NB4 (cell line): ENCODE measurements at regions not wholly inside any gene's neighbourhood (a gene's known extent, or its start where the extent isn't known, plus 50 kb on each side); places are given as distances from the start of the nearest gene placed in this dataset.

Experiments
- POLR2A ChIP-seq: IDR thresholded peaks from 2 replicates; pipeline ENCODE4 v1.6.1; 2011; ENCODE audit warnings: mild to moderate bottlenecking; ENCODE audit not compliant: insufficient read length; ENCODE audit errors: extremely low read depth
- TF ChIP-seq, protein P1 (sequence below): IDR thresholded peaks from one replicate; pipeline ENCODE4 v1.5.1; 2012; ENCODE audit warnings: low read depth, low read length

DNA sequence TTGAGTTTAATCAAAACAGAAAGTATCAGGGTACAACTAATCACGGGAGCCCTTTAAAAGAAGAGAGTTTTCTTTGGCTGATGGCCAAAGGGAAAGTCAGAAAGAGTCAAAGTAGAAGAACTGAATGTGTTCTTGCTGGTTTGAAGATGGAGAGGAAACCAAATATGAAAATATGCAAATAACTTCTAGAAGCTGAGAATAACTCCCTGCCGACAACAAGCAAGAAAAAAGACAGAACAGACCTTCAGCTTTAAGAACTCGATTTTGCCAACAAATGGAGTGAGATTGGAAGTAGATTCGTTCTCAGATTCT, 903.8 kb downstream of the STIM2 start:
- TF ChIP-seq, protein P1, sequence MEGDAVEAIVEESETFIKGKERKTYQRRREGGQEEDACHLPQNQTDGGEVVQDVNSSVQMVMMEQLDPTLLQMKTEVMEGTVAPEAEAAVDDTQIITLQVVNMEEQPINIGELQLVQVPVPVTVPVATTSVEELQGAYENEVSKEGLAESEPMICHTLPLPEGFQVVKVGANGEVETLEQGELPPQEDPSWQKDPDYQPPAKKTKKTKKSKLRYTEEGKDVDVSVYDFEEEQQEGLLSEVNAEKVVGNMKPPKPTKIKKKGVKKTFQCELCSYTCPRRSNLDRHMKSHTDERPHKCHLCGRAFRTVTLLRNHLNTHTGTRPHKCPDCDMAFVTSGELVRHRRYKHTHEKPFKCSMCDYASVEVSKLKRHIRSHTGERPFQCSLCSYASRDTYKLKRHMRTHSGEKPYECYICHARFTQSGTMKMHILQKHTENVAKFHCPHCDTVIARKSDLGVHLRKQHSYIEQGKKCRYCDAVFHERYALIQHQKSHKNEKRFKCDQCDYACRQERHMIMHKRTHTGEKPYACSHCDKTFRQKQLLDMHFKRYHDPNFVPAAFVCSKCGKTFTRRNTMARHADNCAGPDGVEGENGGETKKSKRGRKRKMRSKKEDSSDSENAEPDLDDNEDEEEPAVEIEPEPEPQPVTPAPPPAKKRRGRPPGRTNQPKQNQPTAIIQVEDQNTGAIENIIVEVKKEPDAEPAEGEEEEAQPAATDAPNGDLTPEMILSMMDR, result no peak
- TF ChIP-seq POLR2A, result no peak
